Ovary (tissue), 3 donors: ENCODE measurements at regions not wholly inside any gene's neighbourhood (a gene's known extent, or its start where the extent isn't known, plus 50 kb on each side); places are given as distances from the start of the nearest gene placed in this dataset.

Source experiments
- EP300 ChIP-seq: sonication (generic); formaldehyde crosslinking; IDR thresholded peaks from one replicate; pipeline ENCODE4 v1.6.1; 2017; ENCODE audit warnings: antibody characterized with exemption
- POLR2A ChIP-seq: fragments of 450-650 bp; IDR thresholded peaks from one replicate; pipeline ENCODE4 v1.6.1; 2017; ENCODE audit warnings: antibody characterized with exemption, mild to moderate bottlenecking, moderate library complexity
- TF ChIP-seq, protein P1 (sequence below), 3 donors: fragments of 450-650 bp in 2 of 3; fragments of 200-600 bp in 1 of 3; IDR thresholded peaks; one replicate each; pipeline versions ENCODE4 v1.5.1 to v1.8.0; 2016 to 2022; ENCODE audit warnings: antibody characterized with exemption in 3 of 3, mild to moderate bottlenecking in 1 of 3
- donor health status: DM: no; HTN: no; CAD: no.

DNA sequence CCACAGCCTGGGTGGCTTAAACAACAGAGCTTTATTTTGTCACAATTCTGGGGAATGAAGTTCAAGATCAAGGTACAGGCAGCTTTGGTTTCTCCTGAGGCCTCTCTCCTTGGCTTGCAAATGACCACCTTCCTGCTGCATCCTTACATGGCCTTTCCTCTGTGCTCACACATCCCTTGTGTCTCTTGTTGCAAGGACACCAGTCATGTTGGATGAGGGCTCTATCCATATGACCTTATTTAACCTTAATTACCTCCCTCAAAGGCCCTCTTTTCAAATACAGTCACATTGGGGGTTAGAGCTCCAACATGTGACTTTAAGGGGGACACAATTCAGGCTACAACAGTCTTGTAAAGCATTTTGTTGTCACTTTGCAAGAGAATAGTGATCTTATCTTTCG is 65.0 kb upstream of the PLXNA4 start:
- TF ChIP-seq EP300 (no peak), POLR2A (no peak)
- TF ChIP-seq, protein P1, sequence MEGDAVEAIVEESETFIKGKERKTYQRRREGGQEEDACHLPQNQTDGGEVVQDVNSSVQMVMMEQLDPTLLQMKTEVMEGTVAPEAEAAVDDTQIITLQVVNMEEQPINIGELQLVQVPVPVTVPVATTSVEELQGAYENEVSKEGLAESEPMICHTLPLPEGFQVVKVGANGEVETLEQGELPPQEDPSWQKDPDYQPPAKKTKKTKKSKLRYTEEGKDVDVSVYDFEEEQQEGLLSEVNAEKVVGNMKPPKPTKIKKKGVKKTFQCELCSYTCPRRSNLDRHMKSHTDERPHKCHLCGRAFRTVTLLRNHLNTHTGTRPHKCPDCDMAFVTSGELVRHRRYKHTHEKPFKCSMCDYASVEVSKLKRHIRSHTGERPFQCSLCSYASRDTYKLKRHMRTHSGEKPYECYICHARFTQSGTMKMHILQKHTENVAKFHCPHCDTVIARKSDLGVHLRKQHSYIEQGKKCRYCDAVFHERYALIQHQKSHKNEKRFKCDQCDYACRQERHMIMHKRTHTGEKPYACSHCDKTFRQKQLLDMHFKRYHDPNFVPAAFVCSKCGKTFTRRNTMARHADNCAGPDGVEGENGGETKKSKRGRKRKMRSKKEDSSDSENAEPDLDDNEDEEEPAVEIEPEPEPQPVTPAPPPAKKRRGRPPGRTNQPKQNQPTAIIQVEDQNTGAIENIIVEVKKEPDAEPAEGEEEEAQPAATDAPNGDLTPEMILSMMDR (IDR thresholded peaks at IDR 0.05) = no peak
